ENCODE measurements at regions not wholly inside any gene's neighbourhood (a gene's known extent, or its start where the extent isn't known, plus 50 kb on each side); places are given as distances from the start of the nearest gene placed in this dataset.

GRCh38 chr2:30073523-30073922, 73.3 kb upstream of the YPEL5 start:
- no peak for DNase-seq (ENCODE audit: low spot score)
- TF ChIP-seq, protein P1, sequence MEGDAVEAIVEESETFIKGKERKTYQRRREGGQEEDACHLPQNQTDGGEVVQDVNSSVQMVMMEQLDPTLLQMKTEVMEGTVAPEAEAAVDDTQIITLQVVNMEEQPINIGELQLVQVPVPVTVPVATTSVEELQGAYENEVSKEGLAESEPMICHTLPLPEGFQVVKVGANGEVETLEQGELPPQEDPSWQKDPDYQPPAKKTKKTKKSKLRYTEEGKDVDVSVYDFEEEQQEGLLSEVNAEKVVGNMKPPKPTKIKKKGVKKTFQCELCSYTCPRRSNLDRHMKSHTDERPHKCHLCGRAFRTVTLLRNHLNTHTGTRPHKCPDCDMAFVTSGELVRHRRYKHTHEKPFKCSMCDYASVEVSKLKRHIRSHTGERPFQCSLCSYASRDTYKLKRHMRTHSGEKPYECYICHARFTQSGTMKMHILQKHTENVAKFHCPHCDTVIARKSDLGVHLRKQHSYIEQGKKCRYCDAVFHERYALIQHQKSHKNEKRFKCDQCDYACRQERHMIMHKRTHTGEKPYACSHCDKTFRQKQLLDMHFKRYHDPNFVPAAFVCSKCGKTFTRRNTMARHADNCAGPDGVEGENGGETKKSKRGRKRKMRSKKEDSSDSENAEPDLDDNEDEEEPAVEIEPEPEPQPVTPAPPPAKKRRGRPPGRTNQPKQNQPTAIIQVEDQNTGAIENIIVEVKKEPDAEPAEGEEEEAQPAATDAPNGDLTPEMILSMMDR (IDR thresholded peaks at IDR 0.05; ENCODE audit: extremely low read depth, missing control alignments), result no peak

GRCh38 chr2:30074023-30074422, 72.8 kb upstream of the YPEL5 start:
- TF ChIP-seq, protein P1 (IDR thresholded peaks at IDR 0.05; ENCODE audit: extremely low read depth, missing control alignments), result no peak
- no peak for DNase-seq (ENCODE audit: low spot score)

- DNase-seq (ENCODE audit: low spot score), result no peak
- TF ChIP-seq, protein P1 (IDR thresholded peaks at IDR 0.05; ENCODE audit: extremely low read depth, missing control alignments), result no peak
Observed at GRCh38 chr2:30078521-30078920, 68.3 kb upstream of the YPEL5 start.

GRCh38 chr2:30084915-30085314, 61.9 kb upstream of the YPEL5 start:
- TF ChIP-seq, protein P1 (IDR thresholded peaks at IDR 0.05; ENCODE audit: extremely low read depth, missing control alignments), result no peak
- no peak for DNase-seq (ENCODE audit: low spot score)

GRCh38 chr2:30089171-30089570, 57.6 kb upstream of the YPEL5 start:
- TF ChIP-seq, protein P1 (IDR thresholded peaks at IDR 0.05; ENCODE audit: extremely low read depth, missing control alignments), result no peak
- DNase-seq (ENCODE audit: low spot score), result no peak

GRCh38 chr2:30095402-30095801, 51.4 kb upstream of the YPEL5 start:
- DNase-seq (ENCODE audit: low spot score), result no peak
- TF ChIP-seq, protein P1 (IDR thresholded peaks at IDR 0.05; ENCODE audit: extremely low read depth, missing control alignments), result no peak

DNA sequence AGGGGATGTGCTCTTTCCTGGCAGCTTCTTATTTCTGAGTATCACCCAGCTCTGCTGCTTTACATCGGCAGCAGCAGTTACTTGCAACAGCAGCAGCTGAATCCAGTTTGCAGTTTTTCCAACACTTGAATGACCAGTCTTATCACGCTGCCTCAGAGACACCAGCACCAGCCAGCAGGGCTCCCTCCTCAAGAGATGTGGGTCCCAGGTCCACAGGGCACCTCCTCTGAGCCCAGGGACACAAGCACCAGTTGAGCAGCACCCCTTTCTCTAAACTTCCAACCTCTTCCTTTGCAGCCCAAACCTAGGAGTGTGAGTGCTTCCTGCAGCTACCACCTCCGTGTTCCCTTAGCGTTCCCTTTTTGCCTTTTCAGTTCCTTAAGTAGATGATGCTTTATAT, 50.4 kb upstream of the YPEL5 start:
- TF ChIP-seq, protein P1 (IDR thresholded peaks at IDR 0.05; ENCODE audit: extremely low read depth, missing control alignments), result no peak
- DNase-seq (ENCODE audit: low spot score), result no peak

Measured in GM20000 (cell line).